IMR-90 (cell line): ENCODE measurements at regions not wholly inside any gene's neighbourhood (a gene's known extent, or its start where the extent isn't known, plus 50 kb on each side); places are given as distances from the start of the nearest gene placed in this dataset.

Experiments used
- ATAC-seq: fragments of 200-7000 bp; cut with Tn5 transposase; 2 replicates; pipeline ENCODE4 v1.9.1; 2020; ENCODE audit warnings: low read depth, mild to moderate bottlenecking, moderate library complexity
- BruUV-seq: library from RNA; stranded (reverse); fragments of 400-500 nt; replicated peaks from 2 replicates; lab custom pipeline; 2021; lab: Mats Ljungman, UMichigan
- CTCF ChIA-PET: fragments of 300-600 bp; formaldehyde crosslinking; extraction: SDS; loops from one replicate; lab custom pipeline; 2021; ENCODE audit warnings: antibody characterized with exemption; lab: Yijun Ruan, JAX
- POLR2A ChIA-PET: fragments of 300-600 bp; sonication (Branson Sonifier 250); formaldehyde crosslinking; loops from one replicate; lab custom pipeline; 2022; ENCODE audit warnings: antibody characterized with exemption; ENCODE audit not compliant: unreplicated experiment; lab: Charles Lee
- DNase-seq: peaks from one replicate; pipeline ENCODE4 v3.0.0; 2013
- H2AFZ ChIP-seq: replicated peaks from 2 replicates; pipeline ENCODE3; 2013; ENCODE audit warnings: low read length, mild to moderate bottlenecking; ENCODE audit not compliant: poor library complexity
- H2AK5ac ChIP-seq: 2 replicates; pipeline ENCODE4 v1.6.1; 2013; ENCODE audit warnings: low read depth, low read length, inconsistent platforms
- H2AK9ac ChIP-seq: replicated peaks from 2 replicates; pipeline ENCODE3; 2013; ENCODE audit warnings: mild to moderate bottlenecking, low read depth, low read length, moderate library complexity; ENCODE audit not compliant: poor library complexity
- H2BK120ac ChIP-seq: 2 replicates; pipeline ENCODE4 v1.6.1; 2013; ENCODE audit warnings: low read depth, low read length, inconsistent platforms
- H2BK15ac ChIP-seq: 3 replicates; pipeline ENCODE4 v1.6.1; 2013; ENCODE audit warnings: low read depth, low read length, inconsistent platforms
- H2BK20ac ChIP-seq: 2 replicates; pipeline ENCODE4 v1.6.1; 2013; ENCODE audit warnings: low read depth, mild to moderate bottlenecking, inconsistent platforms, low read length, moderate library complexity
- H2BK5ac ChIP-seq: 2 replicates; pipeline ENCODE4 v1.6.1; 2013; ENCODE audit warnings: mild to moderate bottlenecking, low read depth, low read length, inconsistent platforms; ENCODE audit not compliant: poor library complexity, severe bottlenecking
- H3K14ac ChIP-seq: replicated peaks from 2 replicates; pipeline ENCODE4 v1.6.1; 2013; ENCODE audit warnings: low read depth, low read length, inconsistent platforms
- H3K18ac ChIP-seq: 2 replicates; pipeline ENCODE4 v1.6.1; 2013; ENCODE audit warnings: low read depth, low read length, control low read depth
- H3K23ac ChIP-seq: 2 replicates; pipeline ENCODE4 v1.6.1; 2013; ENCODE audit warnings: low read depth, low read length, inconsistent platforms
- H3K27ac ChIP-seq: 2 replicates; pipeline ENCODE4 v1.5.1; 2013; ENCODE audit warnings: mild to moderate bottlenecking, control low read depth, low read length; ENCODE audit not compliant: insufficient read depth
- H3K27me3 ChIP-seq: 2 replicates; pipeline ENCODE4 v1.6.1; 2013; ENCODE audit warnings: low read length; ENCODE audit not compliant: control insufficient read depth, insufficient read depth
- H3K36me3 ChIP-seq: 2 replicates; pipeline ENCODE4 v1.6.1; 2013; ENCODE audit warnings: low read length, mixed read lengths; ENCODE audit not compliant: control insufficient read depth, insufficient read depth
- H3K4ac ChIP-seq: 2 replicates; pipeline ENCODE4 v1.6.1; 2013; ENCODE audit warnings: low read depth, low read length, inconsistent platforms
- H3K4me1 ChIP-seq: 2 replicates; pipeline ENCODE4 v1.6.1; 2013; ENCODE audit warnings: low read length, mixed read lengths; ENCODE audit not compliant: control insufficient read depth, insufficient read depth
- H3K4me2 ChIP-seq: 2 replicates; pipeline ENCODE4 v1.6.1; 2013; ENCODE audit warnings: low read depth, mild to moderate bottlenecking, control low read depth, low read length, moderate library complexity
- H3K4me3 ChIP-seq: 2 replicates; pipeline ENCODE4 v1.5.1; 2013; ENCODE audit warnings: low read depth, mild to moderate bottlenecking, control low read depth, low read length, moderate library complexity; ENCODE audit not compliant: insufficient read depth
- H3K56ac ChIP-seq: 2 replicates; pipeline ENCODE4 v1.6.1; 2013; ENCODE audit warnings: low read length, inconsistent platforms; ENCODE audit not compliant: insufficient read depth; ENCODE audit errors: extremely low read depth
- H3K79me1 ChIP-seq, 2 experiments: 2 replicates each; pipeline ENCODE4 v1.6.1; 2013; ENCODE audit warnings: low read length in 2 of 2, inconsistent platforms in 1 of 2, low read depth in 1 of 2
- H3K9ac ChIP-seq: 2 replicates; pipeline ENCODE4 v1.6.1; 2013; ENCODE audit warnings: low read depth, low read length, control low read depth
- H3K9me1 ChIP-seq: 2 replicates; pipeline ENCODE4 v1.6.1; 2013; ENCODE audit warnings: low read length, inconsistent platforms; ENCODE audit not compliant: insufficient read depth
- H3K9me3 ChIP-seq: 2 replicates; pipeline ENCODE4 v1.6.1; 2013; ENCODE audit warnings: low read length; ENCODE audit not compliant: control insufficient read depth, insufficient read depth
- H4K20me1 ChIP-seq: 2 replicates; pipeline ENCODE4 v1.6.1; 2013; ENCODE audit warnings: low read length, inconsistent platforms; ENCODE audit not compliant: insufficient read depth
- H4K5ac ChIP-seq: 2 replicates; pipeline ENCODE4 v1.6.1; 2013; ENCODE audit warnings: mild to moderate bottlenecking, low read depth, low read length, control low read depth
- H4K8ac ChIP-seq, 2 experiments: 2 replicates each; pipeline ENCODE4 v1.6.1; 2013; ENCODE audit warnings: low read depth in 2 of 2, low read length in 2 of 2, control low read depth in 1 of 2, inconsistent platforms in 1 of 2
- H4K91ac ChIP-seq: 2 replicates; pipeline ENCODE4 v1.6.1; 2013; ENCODE audit warnings: low read depth, low read length, inconsistent platforms; ENCODE audit not compliant: insufficient read depth
- BHLHE40 ChIP-seq: fragments of 150-350 bp; IDR thresholded peaks from 2 replicates; pipeline ENCODE4 v1.6.1; 2016; ENCODE audit warnings: mild to moderate bottlenecking, low read depth, low read length
- CEBPB ChIP-seq: IDR thresholded peaks from 2 replicates; pipeline ENCODE4 v1.6.1; 2012; ENCODE audit warnings: low read depth, low read length, improper control_type of control experiment
- CHD1 ChIP-seq: IDR thresholded peaks from 2 replicates; pipeline ENCODE4 v1.6.1; 2012; ENCODE audit warnings: low read depth, low read length, improper control_type of control experiment
- CTCF ChIP-seq: conservative IDR thresholded peaks from 2 replicates; pipeline ENCODE4 v1.5.1; 2012; ENCODE audit warnings: mild to moderate bottlenecking, low read depth, low read length, improper control_type of control experiment
- ELK1 ChIP-seq: fragments of 150-350 bp; IDR thresholded peaks from 2 replicates; pipeline ENCODE4 v1.6.1; 2016; ENCODE audit warnings: low read depth, mild to moderate bottlenecking, low read length, moderate library complexity, borderline replicate concordance
- FOS ChIP-seq: fragments of 150-350 bp; IDR thresholded peaks from 2 replicates; pipeline ENCODE4 v1.6.1; 2016; ENCODE audit warnings: low read depth, low read length
- MAFK ChIP-seq: IDR thresholded peaks from 2 replicates; pipeline ENCODE4 v1.6.1; 2012; ENCODE audit warnings: low read depth, low read length, improper control_type of control experiment
- MAZ ChIP-seq: IDR thresholded peaks from 2 replicates; pipeline ENCODE4 v1.6.1; 2012; ENCODE audit warnings: low read depth, mild to moderate bottlenecking, low read length, improper control_type of control experiment, moderate library complexity, borderline replicate concordance
- MXI1 ChIP-seq: IDR thresholded peaks from 2 replicates; pipeline ENCODE4 v1.6.1; 2012; ENCODE audit warnings: low read depth, mild to moderate bottlenecking, low read length, moderate library complexity, borderline replicate concordance
- NFE2L2 ChIP-seq: fragments of 150-350 bp; IDR thresholded peaks from 2 replicates; pipeline ENCODE4 v1.6.1; 2016; ENCODE audit warnings: low read depth, mild to moderate bottlenecking, low read length
- POLR2A ChIP-seq: IDR thresholded peaks from 2 replicates; pipeline ENCODE4 v1.6.1; 2012; ENCODE audit warnings: mild to moderate bottlenecking, low read depth, low read length
- RAD21 ChIP-seq: IDR thresholded peaks from 2 replicates; pipeline ENCODE4 v1.6.1; 2012; ENCODE audit warnings: low read length, improper control_type of control experiment
- RCOR1 ChIP-seq: IDR thresholded peaks from 2 replicates; pipeline ENCODE4 v1.6.1; 2012; ENCODE audit warnings: mild to moderate bottlenecking, low read length, improper control_type of control experiment; ENCODE audit not compliant: insufficient replicate concordance
- RFX5 ChIP-seq: IDR thresholded peaks from 2 replicates; pipeline ENCODE4 v1.8.0; 2012; ENCODE audit warnings: low read depth, mild to moderate bottlenecking, low read length, moderate library complexity
- SMC3 ChIP-seq: fragments of 150-350 bp; IDR thresholded peaks from 2 replicates; pipeline ENCODE4 v1.6.1; 2016; ENCODE audit warnings: low read depth, mild to moderate bottlenecking, antibody characterized with exemption, low read length, moderate library complexity
- USF2 ChIP-seq: fragments of 150-350 bp; IDR thresholded peaks from 2 replicates; pipeline ENCODE4 v1.6.1; 2017; ENCODE audit warnings: mild to moderate bottlenecking, antibody characterized with exemption, low read length, low read depth
- WGBS, 2 experiments: methylation state at CpG; one replicate each; pipeline versions ENCODE4 v1.1.5 to v1.1.7; 2013; ENCODE audit warnings: missing lambda C conversion rate in 2 of 2; ENCODE audit not compliant: insufficient read length in 1 of 2; ENCODE audit errors: extremely low coverage in 2 of 2; 5-methylcytosine and 5-hydroxymethylcytosine counted together
- dilution Hi-C: fragments of 300-500 bp; cut with HindIII; formaldehyde crosslinking; loops from one replicate; pipeline ENCODE4 v1.14.3; 2018; ENCODE audit warnings: low sequenced_read_pairs; ENCODE audit not compliant: unreplicated experiment
- in situ Hi-C: fragments of 300-500 bp; cut with MboI; formaldehyde crosslinking; loops from 3 replicates; pipeline ENCODE4 v1.14.3; 2019; ENCODE audit warnings: low sequenced_read_pairs, inconsistent platforms, mixed read lengths
- intact Hi-C: fragments of 100-400 bp; cut with micrococcal nuclease; formaldehyde crosslinking; loops from 2 replicates; pipeline ENCODE4 v1.10.0; 2022

GRCh38 chr2:118634876-118635275 is 212.6 kb downstream of the EN1 start:
- Histone ChIP-seq H3K36me3 (no peaks in the 10 kb centered on the region), H2AK5ac (no peak overlapping the region), H3K9me1 (no peaks in the 10 kb centered on the region), H3K4ac (no peak overlapping the region), H3K56ac (no peak overlapping the region), H3K27me3 (peaks cover 3% of the 10 kb centered on the region; the same call in 1 of the 2 replicates), H4K5ac (no peak overlapping the region), H3K18ac (no peak overlapping the region), H2AK9ac (no peak overlapping the region), H4K20me1 (no peaks in the 10 kb centered on the region), H2BK5ac (no peak overlapping the region), H3K9me3 (no peaks in the 10 kb centered on the region), H3K27ac (no peak overlapping the region), H2BK20ac (no peak overlapping the region), H2BK15ac (no peak overlapping the region), H3K79me1 (no peaks in the 10 kb centered on the region), H4K91ac (no peak overlapping the region), H3K4me1 (no peaks in the 10 kb centered on the region), H3K4me3 (no peak overlapping the region), H3K23ac (no peak overlapping the region), H3K9ac (no peak overlapping the region), H4K8ac (no peak overlapping the region), H2BK120ac (no peak overlapping the region), H3K14ac (no peak overlapping the region), H2AFZ (no peak overlapping the region), H3K4me2 (no peak overlapping the region)
- WGBS, 2 experiments: 61% methylated on average over 3 of the region's 3 CpGs; no CpG with 5 or more reads in 1 of the 2 experiments
- ATAC-seq (no peak), DNase-seq (no peak)
- TF ChIP-seq MXI1 (no peak), POLR2A (no peak), RCOR1 (no peak), SMC3 (no peak), RFX5 (no peak), NFE2L2 (no peak), ELK1 (no peak), FOS (no peak), MAZ (no peak), CHD1 (no peak), RAD21 (no peak), CEBPB (no peak), CTCF (no peak), BHLHE40 (no peak), MAFK (no peak), USF2 (no peak)
- ChIA-PET CTCF (no interaction called here), POLR2A (no interaction called here)
- BruUV-seq: no TSS peak
- dilution Hi-C loops: no loop called here
- in situ Hi-C loops: no loop called here
- intact Hi-C loops: no loop called here
